HG02642 (cell line): ENCODE measurements at regions not wholly inside any gene's neighbourhood (a gene's known extent, or its start where the extent isn't known, plus 50 kb on each side); places are given as distances from the start of the nearest gene placed in this dataset.

Experiments
- ATAC-seq: cut with Tn5 transposase; IDR thresholded peaks from one replicate; pipeline ENCODE4 v1.9.1; 2021; ENCODE audit warnings: mild to moderate bottlenecking; ENCODE audit not compliant: unreplicated experiment, poor library complexity

GRCh38 chr12:69119770-69120169 lies 119.6 kb upstream of the CPSF6 start:
- ATAC-seq = no peak

GRCh38 chr12:69120354-69120753 lies 119.0 kb upstream of the CPSF6 start:
- no peak for ATAC-seq

GRCh38 chr12:69123311-69123710 lies 116.1 kb upstream of the CPSF6 start:
- no peak for ATAC-seq

- ATAC-seq = no peak
Measured at GRCh38 chr12:69123919-69124638, 115.3 kb upstream of the CPSF6 start.

- ATAC-seq = no peak
Measured at GRCh38 chr12:69129017-69129416, 110.4 kb upstream of the CPSF6 start.

- ATAC-seq = no peak
Measured at GRCh38 chr12:69129564-69129963, 109.8 kb upstream of the CPSF6 start.

GRCh38 chr12:69130064-69130463 lies 109.3 kb upstream of the CPSF6 start:
- no peak for ATAC-seq

- no peak for ATAC-seq
Measured at GRCh38 chr12:69131077-69131476, 108.3 kb upstream of the CPSF6 start.

GRCh38 chr12:69136931-69137613 lies 102.3 kb upstream of the CPSF6 start:
- no peak for ATAC-seq

GRCh38 chr12:69141074-69141473 lies 98.3 kb upstream of the CPSF6 start:
- no peak for ATAC-seq

GRCh38 chr12:69149270-69149669 lies 90.1 kb upstream of the CPSF6 start:
- no peak for ATAC-seq

GRCh38 chr12:69150083-69150795 lies 89.1 kb upstream of the CPSF6 start:
- no peak for ATAC-seq

- no peak for ATAC-seq
Measured at GRCh38 chr12:69150796-69151127, 88.6 kb upstream of the CPSF6 start.

- no peak for ATAC-seq
Measured at GRCh38 chr12:69151254-69151764, 88.1 kb upstream of the CPSF6 start.

- ATAC-seq = peak; percentile 46
Measured at GRCh38 chr12:69154585-69155363, 84.6 kb upstream of the CPSF6 start.

GRCh38 chr12:69157023-69157655 lies 82.2 kb upstream of the CPSF6 start:
- peak; percentile 97 for ATAC-seq

GRCh38 chr12:69161829-69162228 lies 77.5 kb upstream of the CPSF6 start:
- ATAC-seq = peak; percentile 49

GRCh38 chr12:69163681-69164362 lies 75.5 kb upstream of the CPSF6 start:
- ATAC-seq = no peak

GRCh38 chr12:69167648-69168165 lies 71.7 kb upstream of the CPSF6 start:
- no peak for ATAC-seq
